GM13976 (cell line): ENCODE measurements at regions not wholly inside any gene's neighbourhood (a gene's known extent, or its start where the extent isn't known, plus 50 kb on each side); places are given as distances from the start of the nearest gene placed in this dataset.

Experiments
- DNase-seq: peaks from one replicate; pipeline ENCODE4 v3.0.0; 2012; ENCODE audit warnings: low spot score
- CTCF ChIP-seq: IDR thresholded peaks from 2 replicates; pipeline ENCODE4 v1.5.1; 2012; ENCODE audit warnings: borderline replicate concordance, mild to moderate bottlenecking; ENCODE audit not compliant: insufficient read depth; ENCODE audit errors: extremely low read depth, missing control alignments, control extremely low read depth
- in situ Hi-C: fragments of 300-500 bp; cut with MboI; formaldehyde crosslinking; loops from one replicate; pipeline ENCODE4 v1.12.0; 2022; ENCODE audit warnings: low sequenced_read_pairs, mixed read lengths, inconsistent platforms; ENCODE audit not compliant: unreplicated experiment

- in situ Hi-C loops, result no loop called here
- DNase-seq, result no peak
- no peak for TF ChIP-seq CTCF
These were observed 67.4 kb upstream of the RNU6ATAC start for GRCh38 chr9:134231767-134232166.

GRCh38 chr9:134233022-134233421 is 68.7 kb upstream of the RNU6ATAC start:
- no peak for DNase-seq
- in situ Hi-C loops, result no loop called here
- TF ChIP-seq CTCF, result no peak

- TF ChIP-seq CTCF, result no peak
- in situ Hi-C loops, result no loop called here
- no peak for DNase-seq
These were observed 69.8 kb upstream of the RNU6ATAC start for GRCh38 chr9:134234001-134234660.

GRCh38 chr9:134234687-134235359 is 70.5 kb upstream of the RNU6ATAC start:
- DNase-seq, result no peak
- in situ Hi-C loops, result no loop called here
- no peak for TF ChIP-seq CTCF

- no peak for DNase-seq
- in situ Hi-C loops, result no loop called here
- no peak for TF ChIP-seq CTCF
These were observed 71.0 kb upstream of the RNU6ATAC start for GRCh38 chr9:134235366-134235765.

GRCh38 chr9:134236001-134236421 is 71.6 kb upstream of the RNU6ATAC start:
- DNase-seq, result no peak
- no peak for TF ChIP-seq CTCF
- in situ Hi-C loops, result no loop called here
